ENCODE measurements at regions not wholly inside any gene's neighbourhood (a gene's known extent, or its start where the extent isn't known, plus 50 kb on each side); places are given as distances from the start of the nearest gene placed in this dataset.
"Not testable (repeated sequence)": the region's sequence is repeated elsewhere in the genome, so short reads cannot be mapped to it uniquely, and the experiment has no call there.

DNA sequence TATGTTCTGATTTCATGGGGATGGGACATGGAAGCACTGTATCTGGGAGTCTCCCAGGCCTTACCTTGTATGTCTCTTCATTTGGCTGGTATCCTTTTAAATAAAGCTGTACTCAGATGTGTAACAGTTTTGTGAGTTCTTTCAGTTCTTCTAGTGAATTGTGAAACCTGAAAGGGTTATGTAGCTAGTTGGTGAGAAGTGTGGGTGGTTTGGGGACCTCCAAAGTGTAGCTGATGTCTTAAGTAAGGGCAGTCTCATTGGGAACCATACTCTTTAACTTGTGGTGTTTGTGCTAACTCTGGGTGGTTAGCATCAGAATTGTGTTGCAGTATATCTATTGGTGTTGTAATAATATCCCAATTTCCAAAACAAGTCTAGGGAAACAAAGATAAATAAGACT is 166.9 kb upstream of the CCNH start:
- intact Hi-C loops (cut with DNase I, micrococcal nuclease) = no loop called here
- ATAC-seq = no peak
- TF ChIP-seq, protein P1, sequence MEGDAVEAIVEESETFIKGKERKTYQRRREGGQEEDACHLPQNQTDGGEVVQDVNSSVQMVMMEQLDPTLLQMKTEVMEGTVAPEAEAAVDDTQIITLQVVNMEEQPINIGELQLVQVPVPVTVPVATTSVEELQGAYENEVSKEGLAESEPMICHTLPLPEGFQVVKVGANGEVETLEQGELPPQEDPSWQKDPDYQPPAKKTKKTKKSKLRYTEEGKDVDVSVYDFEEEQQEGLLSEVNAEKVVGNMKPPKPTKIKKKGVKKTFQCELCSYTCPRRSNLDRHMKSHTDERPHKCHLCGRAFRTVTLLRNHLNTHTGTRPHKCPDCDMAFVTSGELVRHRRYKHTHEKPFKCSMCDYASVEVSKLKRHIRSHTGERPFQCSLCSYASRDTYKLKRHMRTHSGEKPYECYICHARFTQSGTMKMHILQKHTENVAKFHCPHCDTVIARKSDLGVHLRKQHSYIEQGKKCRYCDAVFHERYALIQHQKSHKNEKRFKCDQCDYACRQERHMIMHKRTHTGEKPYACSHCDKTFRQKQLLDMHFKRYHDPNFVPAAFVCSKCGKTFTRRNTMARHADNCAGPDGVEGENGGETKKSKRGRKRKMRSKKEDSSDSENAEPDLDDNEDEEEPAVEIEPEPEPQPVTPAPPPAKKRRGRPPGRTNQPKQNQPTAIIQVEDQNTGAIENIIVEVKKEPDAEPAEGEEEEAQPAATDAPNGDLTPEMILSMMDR (IDR thresholded peaks at IDR 0.05) = no peak

DNA sequence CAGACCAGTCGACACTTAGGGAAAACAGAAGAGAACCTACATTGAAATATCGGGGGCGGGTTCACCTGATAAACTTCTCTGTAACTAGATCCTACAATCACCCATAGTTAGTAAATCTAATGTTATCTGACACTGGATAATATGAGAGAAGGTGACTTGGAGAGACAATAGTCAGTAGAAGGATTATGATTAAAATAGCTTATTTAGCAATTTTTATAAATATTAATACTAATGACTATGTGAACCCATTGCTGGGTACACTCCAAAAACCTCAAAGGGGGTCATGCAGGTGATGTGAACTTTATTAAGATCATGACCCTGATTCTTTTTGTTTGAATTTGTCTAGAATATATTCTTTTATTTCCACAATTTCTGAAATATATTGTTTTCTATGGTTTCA is 164.1 kb upstream of the CCNH start:
- Histone ChIP-seq H3K9me3 (no peaks in the 10 kb centered on the region), H3K36me3 (ENCODE audit: low read depth) (no peaks in the 10 kb centered on the region), H3K4me3 (no peak overlapping the region), H3K4me1 (ENCODE audit: low read depth) (no peaks in the 10 kb centered on the region)
- ATAC-seq (no peak), DNase-seq (no peak)
- TF ChIP-seq, protein P1 (IDR thresholded peaks at IDR 0.05) = no peak
- intact Hi-C loops (cut with DNase I, micrococcal nuclease) = no loop called here

More for the DNA sequence above, 166.9 kb upstream of the CCNH start:
- Histone ChIP-seq H3K4me1 (ENCODE audit: low read depth) (no peaks in the 10 kb centered on the region), H3K9me3 (no peaks in the 10 kb centered on the region), H3K36me3 (ENCODE audit: low read depth) (no peaks in the 10 kb centered on the region), H3K4me3 (no peak overlapping the region)
- no peak for DNase-seq

DNA sequence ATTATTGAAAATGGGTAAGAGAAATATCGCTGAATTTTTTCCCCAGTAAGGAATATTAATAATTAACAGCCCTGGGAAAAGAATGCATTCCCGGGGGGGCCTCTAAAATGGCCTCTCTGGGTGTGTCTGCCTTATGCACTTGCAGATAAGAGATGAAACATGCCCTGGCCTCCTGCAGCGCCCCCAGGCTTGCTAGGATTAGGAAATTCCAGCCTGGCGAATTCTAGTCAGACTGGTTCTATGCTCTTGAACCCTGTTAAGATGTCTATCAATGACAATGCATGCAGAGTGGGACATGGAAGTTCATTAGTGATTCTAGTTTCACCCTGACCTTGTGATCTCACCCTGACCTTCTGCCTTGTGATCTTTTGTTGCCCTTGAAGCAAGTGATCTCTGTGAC is 163.6 kb upstream of the CCNH start:
- H3K4me1 ChIP-seq (ENCODE audit: low read depth); H3K36me3 ChIP-seq (ENCODE audit: low read depth); ATAC-seq; H3K9me3 ChIP-seq; H3K4me3 ChIP-seq; intact Hi-C loops (cut with DNase I, micrococcal nuclease); DNase-seq: not testable (repeated sequence)

DNA sequence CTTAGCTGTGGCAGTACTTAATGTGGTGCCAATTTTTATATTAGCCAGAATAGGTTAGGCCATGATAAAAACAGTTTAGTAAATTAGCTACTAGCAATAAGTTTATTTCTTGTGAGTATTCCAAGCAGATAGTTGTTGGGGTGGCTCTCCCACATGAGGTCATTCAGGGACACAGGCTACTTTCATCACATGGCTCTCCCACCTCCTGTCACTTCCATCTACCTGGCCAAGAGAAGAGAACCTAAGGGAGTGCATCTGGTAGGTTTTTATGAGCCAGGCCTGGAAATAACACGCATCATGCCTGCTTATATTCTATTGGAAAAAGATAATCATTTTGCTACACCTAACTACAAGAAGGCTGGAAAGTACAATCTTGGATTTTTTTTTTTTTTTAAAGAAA is 161.4 kb upstream of the CCNH start:
- H3K4me3 ChIP-seq = no peak overlapping the region
- DNase-seq = no peak
- intact Hi-C loops (cut with DNase I, micrococcal nuclease) = no loop called here
- H3K4me1 ChIP-seq (ENCODE audit: low read depth) = no peaks in the 10 kb centered on the region
- H3K36me3 ChIP-seq (ENCODE audit: low read depth) = no peaks in the 10 kb centered on the region
- ATAC-seq = no peak
- no peaks in the 10 kb centered on the region for H3K9me3 ChIP-seq
- TF ChIP-seq, protein P1 (IDR thresholded peaks at IDR 0.05) = no peak

DNA sequence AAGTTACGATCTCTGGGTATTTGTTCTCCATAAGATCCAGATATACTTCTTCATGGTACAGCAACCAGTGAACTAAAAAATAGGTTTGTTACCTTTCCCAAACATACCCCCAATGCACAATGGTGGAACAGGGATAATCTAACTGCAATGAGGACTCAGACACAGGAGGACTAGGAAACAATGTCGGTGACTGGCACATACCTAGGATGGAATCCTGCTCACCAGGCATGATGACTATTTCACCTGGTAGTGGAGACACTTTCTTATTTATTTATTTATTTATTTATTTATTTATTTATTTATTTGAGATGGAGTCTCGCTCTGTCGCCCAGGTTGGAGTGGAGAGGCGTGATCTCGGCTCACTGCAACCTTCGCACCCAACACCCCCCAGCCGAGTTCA is 159.9 kb upstream of the CCNH start:
- no peak overlapping the region for H3K4me3 ChIP-seq
- intact Hi-C loops (cut with DNase I, micrococcal nuclease) = no loop called here
- no peak for ATAC-seq
- H3K9me3 ChIP-seq = no peaks in the 10 kb centered on the region
- DNase-seq = no peak
- no peaks in the 10 kb centered on the region for H3K4me1 ChIP-seq (ENCODE audit: low read depth)
- H3K36me3 ChIP-seq (ENCODE audit: low read depth) = no peaks in the 10 kb centered on the region
- TF ChIP-seq, protein P1 (IDR thresholded peaks at IDR 0.05) = no peak

DNA sequence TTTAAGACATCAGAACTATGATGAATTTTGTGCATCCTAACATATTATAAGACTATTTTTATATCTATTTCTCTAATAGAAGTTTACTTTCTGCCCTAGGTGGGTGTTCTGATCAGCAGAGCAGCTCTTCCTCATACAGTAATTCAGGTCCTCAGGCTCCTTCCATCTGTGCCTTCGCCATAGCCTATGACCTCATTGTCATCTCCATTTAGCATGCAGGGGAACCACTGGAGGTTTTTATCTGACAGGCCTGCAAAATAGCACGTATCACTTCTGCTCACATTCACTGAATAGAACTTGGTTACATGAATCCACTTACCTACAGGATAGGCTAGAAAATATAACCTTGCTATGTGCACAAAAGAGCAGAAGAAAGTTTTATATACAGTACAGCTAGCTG is 159.4 kb upstream of the CCNH start:
- Histone ChIP-seq H3K9me3 (no peaks in the 10 kb centered on the region), H3K4me1 (ENCODE audit: low read depth) (no peaks in the 10 kb centered on the region), H3K36me3 (ENCODE audit: low read depth) (no peaks in the 10 kb centered on the region), H3K4me3 (no peak overlapping the region)
- no peak for ATAC-seq
- no peak for DNase-seq
- TF ChIP-seq, protein P1 (IDR thresholded peaks at IDR 0.05) = no peak
- intact Hi-C loops (cut with DNase I, micrococcal nuclease) = no loop called here

Data from mucosa of descending colon (tissue), 3 donors.